A673 (cell line): ENCODE measurements at regions not wholly inside any gene's neighbourhood (a gene's known extent, or its start where the extent isn't known, plus 50 kb on each side); places are given as distances from the start of the nearest gene placed in this dataset.

ENCODE experiments used
- BruUV-seq: library from RNA; stranded (reverse); fragments of 400-500 nt; replicated peaks from 2 replicates; lab custom pipeline; 2021; lab: Mats Ljungman, UMichigan
- CTCF ChIA-PET: fragments of 300-600 bp; sonication (Branson Sonifier 250); formaldehyde crosslinking; loops from one replicate; lab custom pipeline; 2022; ENCODE audit warnings: antibody characterized with exemption; lab: Charles Lee
- POLR2A ChIA-PET: fragments of 300-600 bp; sonication (Branson Sonifier 250); formaldehyde crosslinking; loops from one replicate; lab custom pipeline; 2022; ENCODE audit warnings: antibody characterized with exemption; ENCODE audit not compliant: low non-redundant PET; lab: Charles Lee
- DNase-seq: peaks from one replicate; pipeline ENCODE4 v3.0.0-alpha.2; 2015; ENCODE audit warnings: low spot score
- H3K27ac ChIP-seq: fragments of 200-600 bp; sonication (generic); 2 replicates; pipeline ENCODE4 v1.5.1; 2016; ENCODE audit warnings: mixed run types, low read depth, mild to moderate bottlenecking, mixed read lengths, antibody characterized with exemption, low read length; ENCODE audit not compliant: poor library complexity, severe bottlenecking
- H3K27me3 ChIP-seq: fragments of 200-600 bp; sonication (generic); replicated peaks from 2 replicates; pipeline ENCODE4 v1.6.1; 2017; ENCODE audit warnings: mixed run types, low read depth, mild to moderate bottlenecking, mixed read lengths, antibody characterized with exemption, low read length; ENCODE audit not compliant: insufficient read depth, poor library complexity
- H3K36me3 ChIP-seq: fragments of 200-600 bp; sonication (generic); 2 replicates; pipeline ENCODE4 v1.6.1; 2016; ENCODE audit warnings: mixed run types, mild to moderate bottlenecking, mixed read lengths, antibody characterized with exemption, low read length; ENCODE audit not compliant: insufficient read depth, poor library complexity, severe bottlenecking
- H3K4me1 ChIP-seq: fragments of 200-600 bp; sonication (generic); 2 replicates; pipeline ENCODE4 v1.6.1; 2017; ENCODE audit warnings: mixed run types, mild to moderate bottlenecking, mixed read lengths, antibody characterized with exemption, low read length; ENCODE audit not compliant: insufficient read depth, poor library complexity, severe bottlenecking
- H3K4me3 ChIP-seq: fragments of 200-600 bp; sonication (generic); 2 replicates; pipeline ENCODE4 v1.5.1; 2016; ENCODE audit warnings: low read depth, mixed run types, mild to moderate bottlenecking, mixed read lengths, low read length; ENCODE audit not compliant: poor library complexity, severe bottlenecking
- H3K9me3 ChIP-seq: fragments of 200-600 bp; sonication (generic); 2 replicates; pipeline ENCODE4 v1.6.1; 2016; ENCODE audit warnings: mixed run types, low read depth, mild to moderate bottlenecking, mixed read lengths, antibody characterized with exemption, low read length; ENCODE audit not compliant: poor library complexity, severe bottlenecking
- CTCF ChIP-seq: fragments of 300-800, 200-600 bp; sonication (generic); conservative IDR thresholded peaks from 2 replicates; pipeline ENCODE4 v1.5.1; 2017; ENCODE audit warnings: low read depth, mild to moderate bottlenecking, antibody characterized with exemption, low read length, moderate library complexity, mixed read lengths
- EZH2 ChIP-seq: fragments of 200-600 bp; sonication (generic); IDR thresholded peaks from 2 replicates; pipeline ENCODE4 v1.6.1; 2017; ENCODE audit warnings: borderline replicate concordance, low read depth, mild to moderate bottlenecking, mixed read lengths, antibody characterized with exemption, low read length; ENCODE audit not compliant: poor library complexity, severe bottlenecking
- intact Hi-C: fragments of 100-400 bp; cut with micrococcal nuclease; formaldehyde crosslinking; loops from one replicate; pipeline ENCODE4 v1.10.0; 2022; ENCODE audit not compliant: unreplicated experiment

DNA sequence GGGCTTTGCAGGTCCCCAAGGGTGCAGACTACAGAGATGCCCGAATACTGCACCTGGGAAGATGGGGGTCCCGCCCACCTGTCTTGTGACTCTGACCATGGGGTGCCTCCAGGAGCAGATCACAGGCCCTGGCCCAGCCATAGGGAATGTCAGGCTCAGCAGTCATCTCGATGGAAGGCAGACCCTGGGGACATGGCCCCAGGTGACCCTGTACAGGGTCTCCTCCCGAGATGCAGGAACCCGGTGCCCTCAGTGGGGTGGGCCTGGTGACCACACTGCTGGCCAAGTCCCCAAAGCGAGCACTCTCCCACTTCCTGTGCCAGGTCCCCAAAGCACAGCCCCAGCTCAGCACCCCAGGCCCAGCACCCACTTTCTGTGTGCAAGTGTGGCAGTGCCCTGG, 903.7 kb upstream of the USP15 start:
- Histone ChIP-seq H3K4me3 (no peak overlapping the region), H3K4me1 (no peaks in the 10 kb centered on the region), H3K36me3 (no peaks in the 10 kb centered on the region), H3K27me3 (no peaks in the 10 kb centered on the region), H3K9me3 (no peaks in the 10 kb centered on the region), H3K27ac (no peak overlapping the region)
- intact Hi-C loops: no loop called here
- no peak for TF ChIP-seq EZH2
- no peak for TF ChIP-seq CTCF
- POLR2A ChIA-PET: interaction anchor here (0.6 kb wide), 1 partner anchor 109 kb away, joined by 4 read pairs; no protein-coding TSS in a partner anchor
- CTCF ChIA-PET: no interaction called here
- DNase-seq: no peak
- BruUV-seq: no TSS peak

DNA sequence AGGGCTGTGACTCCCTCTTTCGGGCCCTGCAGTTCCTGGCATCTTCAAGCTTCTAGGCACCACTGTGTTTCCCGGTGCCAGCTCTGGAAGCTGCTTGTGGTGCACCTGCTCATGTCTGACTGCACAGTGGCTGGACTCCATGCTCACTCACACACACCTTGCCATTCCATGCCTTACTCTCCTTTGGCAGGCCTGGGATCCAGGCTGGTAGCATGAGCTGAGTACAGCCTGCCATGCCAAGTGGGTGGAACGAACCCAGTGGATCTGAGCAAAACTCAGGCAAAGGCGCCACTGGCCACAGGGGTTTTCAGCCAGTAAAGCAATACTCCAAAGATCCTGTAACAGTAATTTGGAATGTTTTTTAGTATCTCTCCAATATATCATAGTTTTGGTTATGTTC, 902.7 kb upstream of the USP15 start:
- H3K4me1 ChIP-seq: no peaks in the 10 kb centered on the region
- intact Hi-C loops: no loop called here
- DNase-seq: no peak
- ChIA-PET CTCF (no interaction called here), POLR2A (no interaction called here)
- no peaks in the 10 kb centered on the region for H3K9me3 ChIP-seq
- TF ChIP-seq CTCF: no peak
- TF ChIP-seq EZH2: no peak
- H3K27ac ChIP-seq: no peak overlapping the region
- H3K27me3 ChIP-seq: no peaks in the 10 kb centered on the region
- H3K4me3 ChIP-seq: no peak overlapping the region
- H3K36me3 ChIP-seq: no peaks in the 10 kb centered on the region
- no TSS peak for BruUV-seq

DNA sequence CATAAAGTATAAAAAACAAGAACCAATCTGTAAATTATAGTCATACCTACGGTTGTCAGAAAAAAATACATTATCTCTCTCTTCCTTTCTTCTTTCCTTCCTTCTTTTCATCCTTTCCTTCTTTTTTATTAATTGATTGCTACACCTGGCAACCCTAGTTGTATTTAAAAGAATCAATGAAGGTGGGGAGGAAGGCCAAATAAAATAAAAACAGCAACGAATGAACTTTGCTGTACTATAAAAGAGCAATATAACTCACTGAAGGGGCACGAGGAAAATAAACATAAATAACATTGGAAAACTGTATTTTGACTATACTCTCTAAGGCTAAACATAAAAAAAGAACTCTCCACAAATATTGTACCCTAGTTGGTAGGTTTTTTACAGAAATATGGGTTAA, 898.2 kb upstream of the USP15 start:
- H3K4me1 ChIP-seq: no peaks in the 10 kb centered on the region
- no TSS peak for BruUV-seq
- TF ChIP-seq EZH2 (no peak), CTCF (no peak)

More for the DNA sequence above, 898.2 kb upstream of the USP15 start:
- intact Hi-C loops: no loop called here
- ChIA-PET CTCF (no interaction called here), POLR2A (no interaction called here)
- Histone ChIP-seq H3K36me3 (no peaks in the 10 kb centered on the region), H3K27ac (no peak overlapping the region), H3K9me3 (no peaks in the 10 kb centered on the region), H3K4me3 (no peak overlapping the region), H3K27me3 (no peaks in the 10 kb centered on the region)
- DNase-seq: no peak
